GM12891 (cell line): ENCODE measurements at regions not wholly inside any gene's neighbourhood (a gene's known extent, or its start where the extent isn't known, plus 50 kb on each side); places are given as distances from the start of the nearest gene placed in this dataset.

Experiments used
- POLR2A ChIP-seq: IDR thresholded peaks from 2 replicates; pipeline ENCODE4 v1.6.1; 2011; ENCODE audit warnings: low read depth, low read length, control low read depth
- POLR2AphosphoS5 ChIP-seq: IDR thresholded peaks from 2 replicates; pipeline ENCODE4 v1.6.1; 2011; ENCODE audit warnings: low read depth, low read length, control low read depth
- POU2F2 ChIP-seq: IDR thresholded peaks from 2 replicates; pipeline ENCODE4 v1.6.1; 2011; ENCODE audit warnings: low read depth, mild to moderate bottlenecking, control low read depth, low read length, moderate library complexity
- SPI1 ChIP-seq: IDR thresholded peaks from 2 replicates; pipeline ENCODE4 v1.6.1; 2011; ENCODE audit warnings: low read depth, low read length, control low read depth
- TAF1 ChIP-seq: IDR thresholded peaks from 2 replicates; pipeline ENCODE4 v1.6.1; 2011; ENCODE audit warnings: low read depth, low read length, control low read depth

DNA sequence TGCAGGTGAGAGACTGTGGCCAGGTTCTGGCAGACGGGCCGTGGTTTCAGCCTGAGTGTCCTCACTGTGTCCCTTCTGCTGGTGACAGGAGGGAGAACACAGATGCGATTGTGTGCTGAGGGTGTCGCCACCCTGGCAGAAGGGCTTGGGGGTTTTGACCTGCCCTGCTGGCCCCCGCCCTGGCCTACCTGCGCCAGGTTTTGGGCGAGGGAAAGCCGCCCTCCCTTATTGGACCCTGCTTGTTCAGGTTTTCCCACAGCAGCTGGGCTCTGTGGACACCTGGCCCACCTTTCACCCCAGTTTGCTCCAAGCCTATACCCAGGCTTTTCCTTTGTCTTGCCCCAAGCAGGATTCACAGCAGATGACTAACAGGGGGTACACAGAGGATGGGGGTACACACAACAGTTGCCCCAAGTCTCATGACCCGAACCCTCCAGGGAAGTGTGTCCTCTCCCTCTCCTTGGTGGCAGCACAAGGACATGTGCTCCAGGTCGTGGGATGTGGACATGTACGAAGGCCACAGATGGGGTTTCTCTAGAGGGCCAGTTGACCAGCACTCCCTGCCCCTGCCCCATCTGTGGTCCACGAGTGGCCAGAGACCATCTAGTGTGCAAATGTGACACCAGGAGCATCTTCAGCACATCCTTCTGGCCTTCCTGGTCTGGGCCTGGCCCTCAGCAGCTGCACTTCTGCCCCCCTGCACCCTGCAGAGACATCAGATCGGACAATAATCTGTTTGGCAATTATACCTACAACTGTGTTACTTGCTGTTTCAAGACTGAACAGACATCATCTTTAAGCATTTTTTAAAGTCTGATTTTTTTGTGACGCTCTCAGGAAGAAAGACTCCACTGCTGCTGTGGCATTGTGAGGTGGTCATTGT lies 265.8 kb upstream of the IRX4 start:
- TF ChIP-seq TAF1 (no peak), POLR2A (no peak), POLR2AphosphoS5 (no peak), POU2F2 (no peak), SPI1 (no peak)
